ENCODE measurements at regions not wholly inside any gene's neighbourhood (a gene's known extent, or its start where the extent isn't known, plus 50 kb on each side); places are given as distances from the start of the nearest gene placed in this dataset.

DNA sequence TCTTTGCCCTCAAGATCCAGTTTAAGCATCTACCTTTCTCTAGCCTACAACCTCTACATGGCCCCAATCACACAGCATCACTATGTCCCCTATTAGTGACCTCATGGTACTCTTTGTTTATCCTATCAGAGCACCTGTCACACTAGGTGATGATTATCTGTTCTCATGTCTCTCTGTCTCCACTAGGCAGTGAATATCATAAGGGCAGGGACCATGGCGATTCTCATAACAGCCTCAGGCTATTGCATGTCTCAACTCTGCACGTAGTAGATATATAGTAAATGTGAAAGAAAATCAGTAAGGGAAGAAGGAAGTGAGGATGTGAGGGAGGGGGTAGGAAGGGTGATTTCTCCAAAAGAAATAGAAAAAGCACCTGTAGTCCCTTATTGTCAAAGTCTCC is 311.0 kb downstream of the NSG2 start:
- no peak for ATAC-seq

DNA sequence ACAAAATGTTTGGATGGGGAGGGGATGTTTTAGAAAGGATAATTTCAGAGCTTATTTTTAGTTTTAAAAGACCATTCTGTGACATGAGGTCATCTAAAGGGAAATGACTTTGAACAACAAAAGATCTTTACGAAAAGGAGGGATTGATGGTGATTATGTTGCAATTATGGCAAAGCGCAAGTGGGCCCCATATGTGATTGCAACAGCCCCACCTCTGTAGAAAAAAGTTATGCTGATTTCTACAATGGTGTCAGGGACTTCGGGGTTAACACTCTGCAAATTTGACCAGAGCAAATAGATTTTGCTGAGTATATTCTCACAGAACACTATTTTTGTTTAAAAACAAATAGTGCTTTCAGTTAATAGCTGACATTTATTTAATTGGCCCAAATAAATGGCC is 312.8 kb downstream of the NSG2 start:
- no peak for ATAC-seq
- TF ChIP-seq, protein P1, sequence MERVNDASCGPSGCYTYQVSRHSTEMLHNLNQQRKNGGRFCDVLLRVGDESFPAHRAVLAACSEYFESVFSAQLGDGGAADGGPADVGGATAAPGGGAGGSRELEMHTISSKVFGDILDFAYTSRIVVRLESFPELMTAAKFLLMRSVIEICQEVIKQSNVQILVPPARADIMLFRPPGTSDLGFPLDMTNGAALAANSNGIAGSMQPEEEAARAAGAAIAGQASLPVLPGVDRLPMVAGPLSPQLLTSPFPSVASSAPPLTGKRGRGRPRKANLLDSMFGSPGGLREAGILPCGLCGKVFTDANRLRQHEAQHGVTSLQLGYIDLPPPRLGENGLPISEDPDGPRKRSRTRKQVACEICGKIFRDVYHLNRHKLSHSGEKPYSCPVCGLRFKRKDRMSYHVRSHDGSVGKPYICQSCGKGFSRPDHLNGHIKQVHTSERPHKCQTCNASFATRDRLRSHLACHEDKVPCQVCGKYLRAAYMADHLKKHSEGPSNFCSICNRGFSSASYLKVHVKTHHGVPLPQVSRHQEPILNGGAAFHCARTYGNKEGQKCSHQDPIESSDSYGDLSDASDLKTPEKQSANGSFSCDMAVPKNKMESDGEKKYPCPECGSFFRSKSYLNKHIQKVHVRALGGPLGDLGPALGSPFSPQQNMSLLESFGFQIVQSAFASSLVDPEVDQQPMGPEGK (CRISPR knock-in tag; IDR thresholded peaks at IDR 0.05; ENCODE audit: borderline replicate concordance): no peak
- TF ChIP-seq OSR1 (CRISPR knock-in tag; IDR thresholded peaks at IDR 0.05): no peak
- TF ChIP-seq SNAI2 (CRISPR knock-in tag; IDR thresholded peaks at IDR 0.05): no peak
- no peak for TF ChIP-seq ZFP3 (CRISPR knock-in tag; IDR thresholded peaks at IDR 0.05)
- no peak for TF ChIP-seq PPARA (CRISPR knock-in tag; IDR thresholded peaks at IDR 0.05; ENCODE audit: borderline replicate concordance)
- no peak for TF ChIP-seq ESRRG (CRISPR knock-in tag; IDR thresholded peaks at IDR 0.05)
- no peak for TF ChIP-seq TOX (CRISPR knock-in tag; IDR thresholded peaks at IDR 0.05; ENCODE audit: borderline replicate concordance)
- TF ChIP-seq ARNTL (CRISPR knock-in tag; IDR thresholded peaks at IDR 0.05; ENCODE audit: borderline replicate concordance, low read depth): no peak
- no peak for TF ChIP-seq POU6F1 (CRISPR knock-in tag; IDR thresholded peaks at IDR 0.05; ENCODE audit: borderline replicate concordance, low read depth)
- TF ChIP-seq ZC3H10 (CRISPR knock-in tag; IDR thresholded peaks at IDR 0.05): no peak
- no peak for TF ChIP-seq ZFP30 (CRISPR knock-in tag; IDR thresholded peaks at IDR 0.05)
- TF ChIP-seq ZNF8 (CRISPR knock-in tag; IDR thresholded peaks at IDR 0.05): no peak
- no peak for TF ChIP-seq TSHZ2 (CRISPR knock-in tag; IDR thresholded peaks at IDR 0.05)

More for the DNA sequence above, 311.0 kb downstream of the NSG2 start:
- TF ChIP-seq CSRNP3 (CRISPR knock-in tag; IDR thresholded peaks at IDR 0.05): no peak
- TF ChIP-seq PPARA (CRISPR knock-in tag; IDR thresholded peaks at IDR 0.05; ENCODE audit: borderline replicate concordance): no peak
- TF ChIP-seq ZFP30 (CRISPR knock-in tag; IDR thresholded peaks at IDR 0.05): no peak
- no peak for TF ChIP-seq ZNF565 (CRISPR knock-in tag; conservative IDR thresholded peaks at IDR 0.05; ENCODE audit: low read depth)
- TF ChIP-seq, protein P1 (CRISPR knock-in tag; IDR thresholded peaks at IDR 0.05; ENCODE audit: borderline replicate concordance): no peak
- TF ChIP-seq ZC3H10 (CRISPR knock-in tag; IDR thresholded peaks at IDR 0.05): no peak
- TF ChIP-seq BACH2 (CRISPR knock-in tag; IDR thresholded peaks at IDR 0.05; ENCODE audit: borderline replicate concordance): no peak
- TF ChIP-seq OSR1 (CRISPR knock-in tag; IDR thresholded peaks at IDR 0.05): no peak
- TF ChIP-seq TCF4 (CRISPR knock-in tag; IDR thresholded peaks at IDR 0.05; ENCODE audit: borderline replicate concordance): no peak
- no peak for TF ChIP-seq ZNF70 (CRISPR knock-in tag; IDR thresholded peaks at IDR 0.05)
- no peak for TF ChIP-seq TSHZ2 (CRISPR knock-in tag; IDR thresholded peaks at IDR 0.05)
- no peak for TF ChIP-seq ZNF8 (CRISPR knock-in tag; IDR thresholded peaks at IDR 0.05)
- TF ChIP-seq, protein P2, sequence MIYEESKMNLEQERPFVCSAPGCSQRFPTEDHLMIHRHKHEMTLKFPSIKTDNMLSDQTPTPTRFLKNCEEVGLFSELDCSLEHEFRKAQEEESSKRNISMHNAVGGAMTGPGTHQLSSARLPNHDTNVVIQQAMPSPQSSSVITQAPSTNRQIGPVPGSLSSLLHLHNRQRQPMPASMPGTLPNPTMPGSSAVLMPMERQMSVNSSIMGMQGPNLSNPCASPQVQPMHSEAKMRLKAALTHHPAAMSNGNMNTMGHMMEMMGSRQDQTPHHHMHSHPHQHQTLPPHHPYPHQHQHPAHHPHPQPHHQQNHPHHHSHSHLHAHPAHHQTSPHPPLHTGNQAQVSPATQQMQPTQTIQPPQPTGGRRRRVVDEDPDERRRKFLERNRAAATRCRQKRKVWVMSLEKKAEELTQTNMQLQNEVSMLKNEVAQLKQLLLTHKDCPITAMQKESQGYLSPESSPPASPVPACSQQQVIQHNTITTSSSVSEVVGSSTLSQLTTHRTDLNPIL (CRISPR knock-in tag; IDR thresholded peaks at IDR 0.05; ENCODE audit: low read depth): no peak
- no peak for TF ChIP-seq RARB (CRISPR knock-in tag; IDR thresholded peaks at IDR 0.05)
- TF ChIP-seq ZFP3 (CRISPR knock-in tag; IDR thresholded peaks at IDR 0.05): no peak

All from SK-N-SH treated with all-trans-retinoic acid at 6 μM for 48 hours (cell line).